Lung (tissue), 11 donors: ENCODE measurements at regions not wholly inside any gene's neighbourhood (a gene's known extent, or its start where the extent isn't known, plus 50 kb on each side); places are given as distances from the start of the nearest gene placed in this dataset.
"Not testable (repeated sequence)": the region's sequence is repeated elsewhere in the genome, so short reads cannot be mapped to it uniquely, and the experiment has no call there.

Experiments used
- ATAC-seq: fragments of 200-7000 bp; cut with Tn5 transposase; one replicate; pipeline ENCODE4 v1.9.1; 2020; ENCODE audit warnings: moderate number of reproducible peaks; ENCODE audit not compliant: insufficient read depth, low FRiP score
- DNase-seq, 3 donors: peaks; one replicate each; pipeline ENCODE4 v3.0.0-alpha.2; 2013 to 2017
- H3K27ac ChIP-seq, 2 donors: one replicate each; pipeline ENCODE4 v1.5.1; 2013; ENCODE audit warnings: mild to moderate bottlenecking in 2 of 2, moderate library complexity in 2 of 2, control low read depth in 1 of 2, inconsistent platforms in 1 of 2, low read depth in 1 of 2, low read length in 1 of 2
- H3K27me3 ChIP-seq, 3 donors: one replicate each; pipeline ENCODE4 v1.5.1; 2013; ENCODE audit warnings: low read length in 2 of 3; ENCODE audit not compliant: control insufficient read depth in 3 of 3, insufficient read depth in 3 of 3
- H3K36me3 ChIP-seq, 4 donors: one replicate each; pipeline ENCODE4 v1.5.1; 2013; ENCODE audit warnings: low read length in 4 of 4, mild to moderate bottlenecking in 1 of 4, moderate library complexity in 1 of 4; ENCODE audit not compliant: control insufficient read depth in 4 of 4, insufficient read depth in 4 of 4
- H3K4me1 ChIP-seq, 5 donors: one replicate each; pipeline ENCODE4 v1.5.1; 2013; ENCODE audit warnings: low read length in 5 of 5, mild to moderate bottlenecking in 2 of 5, moderate library complexity in 1 of 5; ENCODE audit not compliant: control insufficient read depth in 5 of 5, insufficient read depth in 5 of 5
- H3K4me3 ChIP-seq: one replicate; pipeline ENCODE4 v1.5.1; 2013; ENCODE audit warnings: mild to moderate bottlenecking, control low read depth, moderate library complexity
- H3K9ac ChIP-seq, 2 donors: one replicate each; pipeline ENCODE4 v1.5.1; 2013; ENCODE audit warnings: low read length in 2 of 2, control low read depth in 1 of 2; ENCODE audit not compliant: insufficient read depth in 1 of 2
- H3K9me3 ChIP-seq, 4 donors: one replicate each; pipeline ENCODE4 v1.5.1; 2013; ENCODE audit warnings: low read length in 3 of 4, mild to moderate bottlenecking in 1 of 4, moderate library complexity in 1 of 4; ENCODE audit not compliant: control insufficient read depth in 4 of 4, insufficient read depth in 3 of 4
- WGBS, 2 donors: extraction: QIAGEN DNeasy Blood & Tissue Kit; methylation state at CpG; one replicate each; pipeline ENCODE4 v1.1.7; 2013; 5-methylcytosine and 5-hydroxymethylcytosine counted together
- TF ChIP-seq, protein P1 (sequence below): IDR thresholded peaks from 2 replicates; pipeline ENCODE4 v1.5.1; 2012; ENCODE audit warnings: mild to moderate bottlenecking; ENCODE audit errors: control extremely low read depth, extremely low read depth
- donor health status: control.
- donor health status: control.
- donor health status: Bipolar disorder and iron deficiency.
- donor health status: healthy.
- donor health status: DM: yes; HTN: yes; CAD: no.

DNA sequence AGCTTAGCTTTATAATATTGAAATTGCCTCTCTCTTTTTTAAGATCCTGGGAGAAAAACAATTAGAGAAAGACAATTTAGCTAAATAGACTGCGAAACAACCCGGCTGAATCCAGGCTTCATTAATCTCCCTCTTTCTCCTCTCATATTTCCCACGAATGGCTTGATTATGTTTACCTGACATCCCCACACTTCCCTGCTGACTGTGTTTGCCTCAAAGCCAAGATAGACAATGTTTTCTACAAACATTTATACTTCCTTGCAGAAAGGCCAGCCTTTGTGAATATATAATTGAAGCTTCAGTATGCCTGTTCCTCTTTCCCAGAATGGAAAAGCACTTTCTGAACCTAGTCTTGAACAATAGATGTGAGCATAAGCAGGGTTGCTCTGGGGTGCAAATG is 566.8 kb downstream of the PDHA2 start:
- H3K4me3 ChIP-seq = no peak overlapping the region
- DNase-seq = no peak
- no peak overlapping the region for H3K27ac ChIP-seq
- no peaks in the 10 kb centered on the region for H3K27me3 ChIP-seq
- H3K4me1 ChIP-seq = no peaks in the 10 kb centered on the region
- WGBS, 2 donors = 57 to 79% methylated on average over 3 of the region's 3 CpGs
- H3K9ac ChIP-seq = no peak overlapping the region
- H3K36me3 ChIP-seq = no peaks in the 10 kb centered on the region
- no peaks in the 10 kb centered on the region for H3K9me3 ChIP-seq
- TF ChIP-seq, protein P1, sequence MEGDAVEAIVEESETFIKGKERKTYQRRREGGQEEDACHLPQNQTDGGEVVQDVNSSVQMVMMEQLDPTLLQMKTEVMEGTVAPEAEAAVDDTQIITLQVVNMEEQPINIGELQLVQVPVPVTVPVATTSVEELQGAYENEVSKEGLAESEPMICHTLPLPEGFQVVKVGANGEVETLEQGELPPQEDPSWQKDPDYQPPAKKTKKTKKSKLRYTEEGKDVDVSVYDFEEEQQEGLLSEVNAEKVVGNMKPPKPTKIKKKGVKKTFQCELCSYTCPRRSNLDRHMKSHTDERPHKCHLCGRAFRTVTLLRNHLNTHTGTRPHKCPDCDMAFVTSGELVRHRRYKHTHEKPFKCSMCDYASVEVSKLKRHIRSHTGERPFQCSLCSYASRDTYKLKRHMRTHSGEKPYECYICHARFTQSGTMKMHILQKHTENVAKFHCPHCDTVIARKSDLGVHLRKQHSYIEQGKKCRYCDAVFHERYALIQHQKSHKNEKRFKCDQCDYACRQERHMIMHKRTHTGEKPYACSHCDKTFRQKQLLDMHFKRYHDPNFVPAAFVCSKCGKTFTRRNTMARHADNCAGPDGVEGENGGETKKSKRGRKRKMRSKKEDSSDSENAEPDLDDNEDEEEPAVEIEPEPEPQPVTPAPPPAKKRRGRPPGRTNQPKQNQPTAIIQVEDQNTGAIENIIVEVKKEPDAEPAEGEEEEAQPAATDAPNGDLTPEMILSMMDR = no peak
- no peak for ATAC-seq

DNA sequence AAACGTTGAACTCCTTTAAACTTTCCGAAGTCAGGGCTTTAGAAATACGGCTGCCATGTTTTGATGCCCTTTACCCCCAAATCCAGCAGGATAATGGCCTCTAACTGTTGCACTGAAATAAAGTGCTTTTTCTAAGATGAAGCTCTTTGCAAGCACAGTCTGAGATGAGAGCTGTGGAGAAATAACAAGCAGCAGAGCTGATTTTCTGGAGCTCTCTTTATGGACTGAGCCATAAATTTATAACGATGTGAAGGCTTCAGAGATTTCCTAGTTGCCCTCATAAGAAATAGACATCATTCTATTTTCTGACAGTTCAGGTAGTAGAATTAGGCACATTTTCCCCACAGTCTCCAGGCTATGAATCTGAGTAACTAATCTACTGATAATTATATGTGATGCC is 567.3 kb downstream of the PDHA2 start:
- no peaks in the 10 kb centered on the region for H3K4me1 ChIP-seq
- H3K9ac ChIP-seq = no peak overlapping the region
- H3K27ac ChIP-seq = no peak overlapping the region
- H3K4me3 ChIP-seq = no peak overlapping the region
- DNase-seq = no peak
- no peaks in the 10 kb centered on the region for H3K9me3 ChIP-seq
- H3K27me3 ChIP-seq = no peaks in the 10 kb centered on the region
- TF ChIP-seq, protein P1 = no peak
- WGBS, 2 donors = 81 to 88% methylated on average over 4 of the region's 4 CpGs
- no peaks in the 10 kb centered on the region for H3K36me3 ChIP-seq
- ATAC-seq = no peak

GRCh38 chr4:96407738-96408463 is 568.0 kb downstream of the PDHA2 start:
- WGBS, 2 donors = 90% methylated on average over 5 of the region's 5 CpGs
- no peak for DNase-seq
- ATAC-seq = no peak

DNA sequence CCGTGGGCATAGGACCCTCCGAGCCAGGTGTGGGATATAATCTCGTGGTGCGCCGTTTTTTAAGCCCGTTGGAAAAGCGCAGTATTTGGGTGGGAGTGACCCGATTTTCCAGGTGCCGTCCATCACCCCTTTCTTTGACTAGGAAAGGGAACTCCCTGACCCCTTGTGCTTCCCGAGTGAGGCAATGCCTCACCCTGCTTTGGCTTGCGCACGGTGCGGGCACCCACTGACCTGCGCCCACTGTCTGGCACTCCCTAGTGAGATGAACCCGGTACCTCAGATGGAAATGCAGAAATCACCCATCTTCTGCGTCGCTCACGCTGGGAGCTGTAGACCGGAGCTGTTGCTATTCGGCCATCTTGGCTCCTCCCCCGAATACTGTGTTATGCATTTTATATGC is 575.0 kb downstream of the PDHA2 start:
- not testable (repeated sequence) for H3K27me3 ChIP-seq, H3K27ac ChIP-seq, H3K4me1 ChIP-seq, H3K36me3 ChIP-seq, H3K9ac ChIP-seq, ATAC-seq, H3K4me3 ChIP-seq, DNase-seq, H3K9me3 ChIP-seq
- 90 to 92% methylated on average over 20 to 21 of the region's 21 CpGs for whole genome bisulfite sequencing, 2 donors

More at GRCh38 chr4:96407738-96408463, 568.0 kb downstream of the PDHA2 start:
- Histone ChIP-seq H3K36me3 (no peaks in the 10 kb centered on the region), H3K9ac (no peak overlapping the region), H3K9me3 (no peaks in the 10 kb centered on the region), H3K4me3 (no peak overlapping the region), H3K4me1 (no peaks in the 10 kb centered on the region), H3K27ac (no peak overlapping the region), H3K27me3 (no peaks in the 10 kb centered on the region)
- TF ChIP-seq, protein P1 = no peak
